Breast epithelium (tissue), 4 donors: ENCODE measurements at regions not wholly inside any gene's neighbourhood (a gene's known extent, or its start where the extent isn't known, plus 50 kb on each side); places are given as distances from the start of the nearest gene placed in this dataset.

ENCODE experiments used
- DNase-seq, 2 donors: peaks; one replicate each; pipeline ENCODE4 v3.0.0-alpha.2; 2019; ENCODE audit warnings: low spot score in 2 of 2
- H3K27ac ChIP-seq, 2 donors: fragments of 200-600 bp; sonication (generic) in 1 of 2; one replicate each; pipeline ENCODE4 v1.5.1; 2016 to 2019; ENCODE audit warnings: mild to moderate bottlenecking in 1 of 2
- H3K27me3 ChIP-seq, 2 donors: fragments of 200-600 bp; sonication (generic) in 1 of 2; one replicate each; pipeline versions ENCODE4 v1.5.1 to v1.6.0; 2017 to 2019; ENCODE audit warnings: control low read depth in 1 of 2, mild to moderate bottlenecking in 1 of 2
- H3K36me3 ChIP-seq: fragments of 200-600 bp; one replicate; pipeline ENCODE4 v1.5.1; 2019
- H3K4me1 ChIP-seq, 2 donors: fragments of 200-600 bp; sonication (generic); one replicate each; pipeline ENCODE4 v1.5.1; 2016 to 2019; ENCODE audit warnings: control low read depth in 1 of 2
- H3K4me3 ChIP-seq, 3 donors: fragments of 200-600 bp; sonication (generic); 1 replicate in 2 of 3; 2 replicates in 1 of 3; pipeline ENCODE4 v1.5.1; 2016 to 2019; ENCODE audit warnings: mild to moderate bottlenecking in 3 of 3, moderate library complexity in 2 of 3
- H3K9me3 ChIP-seq, 2 donors: fragments of 200-600 bp; sonication (generic) in 1 of 2; one replicate each; pipeline ENCODE4 v1.5.1; 2016 to 2019; ENCODE audit warnings: control low read depth in 1 of 2
- CTCF ChIP-seq, 3 donors: fragments of 450-650 bp; IDR thresholded peaks; one replicate each; pipeline ENCODE4 v1.5.1; 2016 to 2017; ENCODE audit warnings: antibody characterized with exemption in 3 of 3, mild to moderate bottlenecking in 3 of 3, moderate library complexity in 3 of 3
- POLR2A ChIP-seq: fragments of 450-650 bp; IDR thresholded peaks from one replicate; pipeline ENCODE4 v1.6.1; 2016; ENCODE audit warnings: antibody characterized with exemption, mild to moderate bottlenecking, moderate library complexity
- POLR2AphosphoS5 ChIP-seq, 3 donors: sonication (generic); formaldehyde crosslinking; IDR thresholded peaks; one replicate each; pipeline ENCODE4 v1.6.1; 2017; ENCODE audit warnings: antibody characterized with exemption in 3 of 3
- intact Hi-C: fragments of 100-400 bp; cut with DNase I; formaldehyde crosslinking; loops from one replicate; pipeline ENCODE4 v1.15.1; 2023; ENCODE audit warnings: low total_unique reads

GRCh38 chr3:186471771-186472170 is 72.4 kb downstream of the CRYGS start:
- Histone ChIP-seq H3K27me3 (peaks cover 0 to 8% of the 10 kb centered on the region in 2 donors), H3K27ac (no peak overlapping the region), H3K4me3 (no peak overlapping the region), H3K9me3 (no peaks in the 10 kb centered on the region), H3K36me3 (no peaks in the 10 kb centered on the region), H3K4me1 (no peaks in the 10 kb centered on the region)
- DNase-seq: no peak
- intact Hi-C loops: no loop called here
- TF ChIP-seq POLR2AphosphoS5 (IDR thresholded peaks at IDR 0.05) (no peak), POLR2A (no peak), CTCF (IDR thresholded peaks at IDR 0.05) (no peak)

GRCh38 chr3:186469525-186469924 is 74.7 kb downstream of the CRYGS start:
- intact Hi-C loops: no loop called here
- no peak for DNase-seq
- Histone ChIP-seq H3K36me3 (no peaks in the 10 kb centered on the region), H3K4me3 (no peak overlapping the region), H3K4me1 (no peaks in the 10 kb centered on the region), H3K27me3 (peaks cover 0 to 8% of the 10 kb centered on the region in 2 donors), H3K9me3 (no peaks in the 10 kb centered on the region), H3K27ac (no peak overlapping the region)
- TF ChIP-seq POLR2A (no peak), CTCF (IDR thresholded peaks at IDR 0.05) (no peak)

- H3K4me1 ChIP-seq: no peaks in the 10 kb centered on the region
- peaks cover 0 to 8% of the 10 kb centered on the region in 2 donors for H3K27me3 ChIP-seq
- no peaks in the 10 kb centered on the region for H3K36me3 ChIP-seq
- no peak overlapping the region for H3K27ac ChIP-seq
- intact Hi-C loops: no loop called here
- no peak overlapping the region for H3K4me3 ChIP-seq
- no peak for TF ChIP-seq POLR2A
- TF ChIP-seq POLR2AphosphoS5 (IDR thresholded peaks at IDR 0.05): no peak
- no peak for TF ChIP-seq CTCF (IDR thresholded peaks at IDR 0.05)
- no peaks in the 10 kb centered on the region for H3K9me3 ChIP-seq
- DNase-seq: no peak
Measured at GRCh38 chr3:186467969-186468368, 76.2 kb downstream of the CRYGS start.

- H3K36me3 ChIP-seq: no peaks in the 10 kb centered on the region
- no peaks in the 10 kb centered on the region for H3K9me3 ChIP-seq
- no peaks in the 10 kb centered on the region for H3K4me1 ChIP-seq
- intact Hi-C loops: no loop called here
- no peak overlapping the region for H3K4me3 ChIP-seq
- no peak overlapping the region for H3K27ac ChIP-seq
- peaks cover 0 to 3% of the 10 kb centered on the region in 2 donors for H3K27me3 ChIP-seq
- TF ChIP-seq POLR2AphosphoS5 (IDR thresholded peaks at IDR 0.05) (no peak), POLR2A (no peak)
- DNase-seq: no peak
Measured at GRCh38 chr3:186466391-186466974, 77.7 kb downstream of the CRYGS start.

- no peaks in the 10 kb centered on the region for H3K9me3 ChIP-seq
- H3K27ac ChIP-seq: no peak overlapping the region
- TF ChIP-seq CTCF (IDR thresholded peaks at IDR 0.05) (no peak), POLR2AphosphoS5 (IDR thresholded peaks at IDR 0.05) (no peak), POLR2A (no peak)
- H3K4me3 ChIP-seq: no peak overlapping the region
- intact Hi-C loops: no loop called here
- no peaks in the 10 kb centered on the region for H3K27me3 ChIP-seq
- no peak for DNase-seq
- no peaks in the 10 kb centered on the region for H3K4me1 ChIP-seq
- no peaks in the 10 kb centered on the region for H3K36me3 ChIP-seq
Measured at GRCh38 chr3:186465508-186465907, 78.7 kb downstream of the CRYGS start.
